SK-N-SH treated with all-trans-retinoic acid at 6 μM for 48 hours (cell line): ENCODE measurements at regions not wholly inside any gene's neighbourhood (a gene's known extent, or its start where the extent isn't known, plus 50 kb on each side); places are given as distances from the start of the nearest gene placed in this dataset.
"Not testable (repeated sequence)": the region's sequence is repeated elsewhere in the genome, so short reads cannot be mapped to it uniquely, and the experiment has no call there.

ENCODE experiments used
- ATAC-seq: fragments of 200-7000 bp; cut with Tn5 transposase; 3 replicates; pipeline ENCODE4 v1.9.1; 2020; ENCODE audit warnings: mild to moderate bottlenecking, moderate library complexity
- ARNTL ChIP-seq: fragments of 450-650 bp; formaldehyde crosslinking; IDR thresholded peaks from 2 replicates; pipeline ENCODE4 v1.5.0; 2020; ENCODE audit warnings: low read depth, mild to moderate bottlenecking, moderate library complexity, borderline replicate concordance
- BACH2 ChIP-seq: fragments of 250-450 bp; sonication (Bioruptor Pico); IDR thresholded peaks from 2 replicates; pipeline ENCODE4 v1.9.0; 2021; ENCODE audit warnings: mild to moderate bottlenecking, borderline replicate concordance
- CREB5 ChIP-seq: fragments of 250-450 bp; sonication (Bioruptor Pico); IDR thresholded peaks from 2 replicates; pipeline ENCODE4 v1.5.1; 2020; ENCODE audit warnings: low read depth, mild to moderate bottlenecking, moderate library complexity
- CSDC2 ChIP-seq: fragments of 250-450 bp; sonication (Bioruptor Pico); IDR thresholded peaks from 2 replicates; pipeline ENCODE4 v1.5.0; 2020; ENCODE audit warnings: mild to moderate bottlenecking, moderate library complexity
- ESRRG ChIP-seq: fragments of 250-450 bp; sonication (Bioruptor Pico); IDR thresholded peaks from 2 replicates; pipeline ENCODE4 v1.6.1; 2021; ENCODE audit warnings: mild to moderate bottlenecking
- GLIS3 ChIP-seq: fragments of 250-450 bp; sonication (Bioruptor Pico); IDR thresholded peaks from 2 replicates; pipeline ENCODE4 v1.5.0; 2020; ENCODE audit warnings: mild to moderate bottlenecking, moderate library complexity
- ISL1 ChIP-seq: fragments of 250-450 bp; sonication (Bioruptor Pico); IDR thresholded peaks from 2 replicates; pipeline ENCODE4 v2.1.2; 2022; ENCODE audit warnings: mild to moderate bottlenecking, moderate library complexity
- OSR1 ChIP-seq: fragments of 250-450 bp; sonication (Bioruptor Pico); IDR thresholded peaks from 2 replicates; pipeline ENCODE4 v1.8.0; 2022; ENCODE audit warnings: moderate library complexity, mild to moderate bottlenecking, inconsistent platforms
- PATZ1 ChIP-seq: fragments of 250-450 bp; sonication (Bioruptor Pico); IDR thresholded peaks from 2 replicates; pipeline ENCODE4 v1.8.0; 2020; ENCODE audit warnings: mild to moderate bottlenecking, moderate library complexity, borderline replicate concordance
- POU6F1 ChIP-seq: fragments of 250-450 bp; sonication (Bioruptor Pico); IDR thresholded peaks from 2 replicates; pipeline ENCODE4 v1.8.0; 2021; ENCODE audit warnings: low read depth, mild to moderate bottlenecking, moderate library complexity, borderline replicate concordance
- PPARA ChIP-seq: fragments of 250-450 bp; sonication (Bioruptor Pico); IDR thresholded peaks from 2 replicates; pipeline ENCODE4 v1.5.0; 2020; ENCODE audit warnings: mild to moderate bottlenecking, borderline replicate concordance
- SNAI2 ChIP-seq: fragments of 250-450 bp; sonication (Bioruptor Pico); IDR thresholded peaks from 2 replicates; pipeline ENCODE4 v1.5.0; 2020; ENCODE audit warnings: mild to moderate bottlenecking, moderate library complexity
- TCF4 ChIP-seq: fragments of 250-450 bp; sonication (Bioruptor Pico); IDR thresholded peaks from 2 replicates; pipeline ENCODE4 v1.8.0; 2021; ENCODE audit warnings: mild to moderate bottlenecking, moderate library complexity, borderline replicate concordance
- TSHZ2 ChIP-seq: fragments of 250-450 bp; sonication (Bioruptor Pico); IDR thresholded peaks from 2 replicates; pipeline ENCODE4 v1.5.0; 2020; ENCODE audit warnings: mild to moderate bottlenecking, moderate library complexity
- ZC3H10 ChIP-seq: fragments of 250-450 bp; sonication (Bioruptor Pico); IDR thresholded peaks from 2 replicates; pipeline ENCODE4 v1.5.1; 2021; ENCODE audit warnings: mild to moderate bottlenecking, moderate library complexity
- ZFP3 ChIP-seq: fragments of 250-450 bp; sonication (Bioruptor Pico); IDR thresholded peaks from 2 replicates; pipeline ENCODE4 v1.5.0; 2020; ENCODE audit warnings: mild to moderate bottlenecking, moderate library complexity
- ZFP30 ChIP-seq: fragments of 450-650 bp; formaldehyde crosslinking; IDR thresholded peaks from 2 replicates; pipeline ENCODE4 v1.5.0; 2022; ENCODE audit warnings: mild to moderate bottlenecking, moderate library complexity
- ZNF565 ChIP-seq: fragments of 450-650 bp; formaldehyde crosslinking; conservative IDR thresholded peaks from 2 replicates; pipeline ENCODE4 v1.5.0; 2020; ENCODE audit warnings: low read depth, mild to moderate bottlenecking, moderate library complexity
- ZNF70 ChIP-seq: fragments of 450-650 bp; formaldehyde crosslinking; IDR thresholded peaks from 2 replicates; pipeline ENCODE4 v1.5.0; 2020; ENCODE audit warnings: mild to moderate bottlenecking, moderate library complexity
- ZNF8 ChIP-seq: fragments of 450-650 bp; formaldehyde crosslinking; IDR thresholded peaks from 2 replicates; pipeline ENCODE4 v1.5.0; 2020; ENCODE audit warnings: mild to moderate bottlenecking, moderate library complexity

- not testable (repeated sequence) for ATAC-seq
Observed at GRCh38 chr10:78096486-78096885, 62.8 kb downstream of the RPS24 start.

- ATAC-seq: not testable (repeated sequence)
Observed at GRCh38 chr10:78102593-78102992, 68.9 kb downstream of the RPS24 start.

GRCh38 chr10:78109210-78109609, 75.5 kb downstream of the RPS24 start:
- no peak for TF ChIP-seq ZNF70
- no peak for TF ChIP-seq ZNF8 (CRISPR knock-in tag)
- TF ChIP-seq CSDC2 (CRISPR knock-in tag): no peak
- TF ChIP-seq ZNF565 (CRISPR knock-in tag): no peak
- no peak for TF ChIP-seq GLIS3
- TF ChIP-seq, all 23 proteins: peak for 0
- no peak for ATAC-seq

GRCh38 chr10:78115135-78115853, 81.6 kb downstream of the RPS24 start:
- no peak for ATAC-seq
- TF ChIP-seq ESRRG (CRISPR knock-in tag) (no peak), OSR1 (CRISPR knock-in tag) (no peak), ZNF565 (CRISPR knock-in tag) (no peak), CREB5 (CRISPR knock-in tag) (no peak), SNAI2 (CRISPR knock-in tag) (no peak), TCF4 (CRISPR knock-in tag) (no peak), ZNF70 (no peak), ZFP30 (CRISPR knock-in tag) (no peak), GLIS3 (no peak), ISL1 (CRISPR knock-in tag) (no peak), POU6F1 (CRISPR knock-in tag) (no peak), TSHZ2 (CRISPR knock-in tag) (no peak), BACH2 (no peak), CSDC2 (CRISPR knock-in tag) (no peak), ZFP3 (CRISPR knock-in tag) (no peak), ZC3H10 (CRISPR knock-in tag) (no peak)

- no peak for ATAC-seq
- TF ChIP-seq PPARA (no peak), POU6F1 (CRISPR knock-in tag) (no peak), SNAI2 (CRISPR knock-in tag) (no peak), ESRRG (CRISPR knock-in tag) (no peak), ISL1 (CRISPR knock-in tag) (no peak), ZNF8 (CRISPR knock-in tag) (no peak), ARNTL (CRISPR knock-in tag) (no peak), TCF4 (CRISPR knock-in tag) (no peak), TSHZ2 (CRISPR knock-in tag) (no peak), PATZ1 (CRISPR knock-in tag) (no peak), OSR1 (CRISPR knock-in tag) (no peak), ZNF565 (CRISPR knock-in tag) (no peak), CREB5 (CRISPR knock-in tag) (no peak)
Observed at GRCh38 chr10:78116361-78116760, 82.7 kb downstream of the RPS24 start.
